Mucosa of descending colon (tissue), 3 donors: ENCODE measurements at regions not wholly inside any gene's neighbourhood (a gene's known extent, or its start where the extent isn't known, plus 50 kb on each side); places are given as distances from the start of the nearest gene placed in this dataset.
A peak's percentile ranks its signal among the peaks of the same experiment; 100 is the strongest.
"Not testable (repeated sequence)": the region's sequence is repeated elsewhere in the genome, so short reads cannot be mapped to it uniquely, and the experiment has no call there.

ENCODE experiments used
- ATAC-seq: fragments of 200-7000 bp; cut with Tn5 transposase; one replicate; pipeline ENCODE4 v1.9.1; 2020; ENCODE audit warnings: mild to moderate bottlenecking, moderate library complexity
- DNase-seq, 3 donors: peaks; one replicate each; pipeline ENCODE4 v3.0.0-alpha.2; 2020
- H3K36me3 ChIP-seq: fragments of 200-600 bp; one replicate; pipeline ENCODE4 v1.8.0; 2021; ENCODE audit warnings: low read depth, mild to moderate bottlenecking
- H3K4me1 ChIP-seq: fragments of 200-600 bp; one replicate; pipeline ENCODE4 v1.8.0; 2021; ENCODE audit warnings: low read depth, mild to moderate bottlenecking
- H3K4me3 ChIP-seq: fragments of 200-600 bp; one replicate; pipeline ENCODE4 v1.8.0; 2021; ENCODE audit warnings: mild to moderate bottlenecking
- H3K9me3 ChIP-seq: fragments of 200-600 bp; one replicate; pipeline ENCODE4 v1.8.0; 2021; ENCODE audit warnings: mild to moderate bottlenecking
- intact Hi-C, 2 donors: fragments of 100-400 bp; cut with DNase I in 1 of 2; cut with micrococcal nuclease in 1 of 2; formaldehyde crosslinking; loops; one replicate each; pipeline versions ENCODE4 v1.11.0 to v1.11.1; 2022; cut with DNase I, micrococcal nuclease
- TF ChIP-seq, protein P1 (sequence below): fragments of 200-600 bp; IDR thresholded peaks from one replicate; pipeline ENCODE4 v1.8.0; 2022; ENCODE audit warnings: antibody characterized with exemption, mild to moderate bottlenecking
- donor health status: DM: no; HTN: no; CAD: no; lungs with moderate emphysema.
- donor health status: DM: no; HTN: no; CAD: no.
- donor health status: DM: no; HTN: yes; CAD: no.

DNA sequence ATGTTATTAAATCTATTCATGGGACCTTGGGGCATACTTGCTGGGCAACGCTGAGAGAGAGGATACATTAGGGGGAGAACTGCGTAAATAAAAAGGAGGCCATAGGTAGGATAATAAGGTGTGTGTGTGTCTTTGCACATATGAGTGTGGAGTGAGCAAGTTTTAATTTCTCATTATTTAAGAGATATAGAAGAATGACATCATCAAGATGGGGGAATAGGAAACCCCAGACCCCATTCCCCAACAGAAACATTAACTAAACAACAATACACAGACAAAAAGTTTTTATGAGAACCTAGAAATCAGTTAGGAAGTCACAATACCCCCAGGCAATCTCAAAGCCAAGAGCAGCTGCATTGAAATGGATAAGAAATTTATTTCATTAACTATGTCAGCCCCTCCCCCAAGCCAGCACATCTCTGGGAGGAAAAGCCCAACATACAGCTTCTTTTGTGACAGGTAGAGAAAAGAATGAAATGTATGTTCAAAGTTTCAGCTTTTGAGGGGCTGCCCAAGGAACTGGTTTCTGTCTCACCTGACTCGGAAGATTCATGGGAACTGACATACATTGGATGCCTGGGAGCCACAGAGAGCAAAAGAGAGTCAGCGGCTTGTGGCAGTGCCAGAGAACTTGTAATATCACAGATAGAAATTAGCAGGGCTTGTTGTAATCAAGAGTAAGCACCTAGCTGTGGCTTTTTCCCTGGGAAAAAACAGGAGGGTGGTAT, 234.3 kb upstream of the NFIA start:
- ATAC-seq (no peak), DNase-seq (no peak)
- Histone ChIP-seq H3K9me3 (no peaks in the 10 kb centered on the region), H3K36me3 (no peaks in the 10 kb centered on the region), H3K4me3 (no peak overlapping the region), H3K4me1 (no peaks in the 10 kb centered on the region)
- intact Hi-C loops = loop anchor here in 1 of 2 donors (5.0 kb wide), 1 partner anchor 189 kb away; no protein-coding TSS in a partner anchor
- TF ChIP-seq, protein P1, sequence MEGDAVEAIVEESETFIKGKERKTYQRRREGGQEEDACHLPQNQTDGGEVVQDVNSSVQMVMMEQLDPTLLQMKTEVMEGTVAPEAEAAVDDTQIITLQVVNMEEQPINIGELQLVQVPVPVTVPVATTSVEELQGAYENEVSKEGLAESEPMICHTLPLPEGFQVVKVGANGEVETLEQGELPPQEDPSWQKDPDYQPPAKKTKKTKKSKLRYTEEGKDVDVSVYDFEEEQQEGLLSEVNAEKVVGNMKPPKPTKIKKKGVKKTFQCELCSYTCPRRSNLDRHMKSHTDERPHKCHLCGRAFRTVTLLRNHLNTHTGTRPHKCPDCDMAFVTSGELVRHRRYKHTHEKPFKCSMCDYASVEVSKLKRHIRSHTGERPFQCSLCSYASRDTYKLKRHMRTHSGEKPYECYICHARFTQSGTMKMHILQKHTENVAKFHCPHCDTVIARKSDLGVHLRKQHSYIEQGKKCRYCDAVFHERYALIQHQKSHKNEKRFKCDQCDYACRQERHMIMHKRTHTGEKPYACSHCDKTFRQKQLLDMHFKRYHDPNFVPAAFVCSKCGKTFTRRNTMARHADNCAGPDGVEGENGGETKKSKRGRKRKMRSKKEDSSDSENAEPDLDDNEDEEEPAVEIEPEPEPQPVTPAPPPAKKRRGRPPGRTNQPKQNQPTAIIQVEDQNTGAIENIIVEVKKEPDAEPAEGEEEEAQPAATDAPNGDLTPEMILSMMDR = no peak

DNA sequence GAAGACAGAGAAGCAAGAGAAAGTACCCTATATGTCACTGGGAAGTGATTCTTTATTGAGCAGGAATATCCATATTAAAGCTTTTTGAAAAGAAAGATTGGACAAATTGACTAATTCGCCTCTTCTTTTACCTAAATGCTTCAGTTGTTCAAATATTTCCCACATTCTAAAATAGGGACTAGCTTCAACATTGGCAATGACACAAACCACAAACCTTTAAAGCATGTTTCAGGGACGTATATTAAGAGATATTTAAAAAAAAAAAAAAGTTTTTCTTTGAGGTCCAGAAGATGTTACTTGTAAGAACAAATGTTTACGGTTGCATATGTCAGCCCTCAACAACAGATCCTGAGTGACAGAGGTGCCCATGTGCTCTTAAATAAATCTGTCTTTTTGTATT, 235.0 kb upstream of the NFIA start:
- no peaks in the 10 kb centered on the region for H3K36me3 ChIP-seq
- H3K9me3 ChIP-seq = no peaks in the 10 kb centered on the region
- TF ChIP-seq, protein P1 = no peak
- DNase-seq = no peak
- ATAC-seq = no peak
- H3K4me3 ChIP-seq = no peak overlapping the region
- no peaks in the 10 kb centered on the region for H3K4me1 ChIP-seq
- intact Hi-C loops = loop anchor here in 1 of 2 donors (5.0 kb wide), 1 partner anchor 190 kb away; no protein-coding TSS in a partner anchor

DNA sequence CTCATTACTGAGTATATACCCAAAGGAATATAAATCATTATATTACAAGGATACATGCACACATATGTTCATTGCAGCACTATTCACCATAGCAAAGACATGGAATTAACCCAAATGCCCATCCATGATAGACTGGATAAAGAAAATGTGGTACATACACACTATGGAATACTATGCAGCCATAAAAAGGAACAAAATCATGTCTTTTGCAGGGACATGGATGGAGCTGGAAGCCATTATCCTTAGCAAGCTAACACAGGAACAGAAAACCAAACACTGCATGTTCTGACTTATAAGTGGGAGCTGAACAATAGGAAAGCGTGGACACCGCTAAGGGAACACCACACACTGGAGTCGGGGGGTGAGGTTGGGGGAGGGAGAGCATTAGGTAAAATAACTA, 236.7 kb upstream of the NFIA start:
- intact Hi-C loops = loop anchor here in 1 of 2 donors (5.0 kb wide), 1 partner anchor 192 kb away; no protein-coding TSS in a partner anchor
- not testable (repeated sequence) for H3K4me3 ChIP-seq, H3K36me3 ChIP-seq, H3K4me1 ChIP-seq, H3K9me3 ChIP-seq, DNase-seq, ATAC-seq

DNA sequence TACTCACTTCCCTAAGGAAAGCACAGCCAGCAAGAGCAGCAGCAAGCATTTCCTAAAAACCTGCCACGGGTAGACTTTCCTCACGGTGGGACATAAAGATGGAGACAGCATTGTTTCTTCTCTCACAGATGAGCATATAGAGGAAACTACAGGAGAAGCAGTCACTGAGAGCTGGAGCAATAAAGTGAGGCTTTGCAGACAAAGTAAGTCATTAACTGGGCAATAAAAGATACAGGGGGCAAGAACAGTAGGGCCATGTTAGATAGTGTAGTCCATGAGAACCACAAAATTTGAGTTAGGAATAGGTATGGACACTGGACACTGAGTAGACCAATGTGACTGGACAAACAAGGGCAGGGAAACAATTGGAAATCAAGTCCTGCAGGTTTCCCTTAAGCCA, 240.1 kb upstream of the NFIA start:
- Histone ChIP-seq H3K4me1 (no peaks in the 10 kb centered on the region), H3K9me3 (no peaks in the 10 kb centered on the region), H3K4me3 (no peak overlapping the region), H3K36me3 (no peaks in the 10 kb centered on the region)
- ATAC-seq = peak; percentile 78
- TF ChIP-seq, protein P1 = no peak
- DNase-seq = no peak
- intact Hi-C loops = no loop called here

DNA sequence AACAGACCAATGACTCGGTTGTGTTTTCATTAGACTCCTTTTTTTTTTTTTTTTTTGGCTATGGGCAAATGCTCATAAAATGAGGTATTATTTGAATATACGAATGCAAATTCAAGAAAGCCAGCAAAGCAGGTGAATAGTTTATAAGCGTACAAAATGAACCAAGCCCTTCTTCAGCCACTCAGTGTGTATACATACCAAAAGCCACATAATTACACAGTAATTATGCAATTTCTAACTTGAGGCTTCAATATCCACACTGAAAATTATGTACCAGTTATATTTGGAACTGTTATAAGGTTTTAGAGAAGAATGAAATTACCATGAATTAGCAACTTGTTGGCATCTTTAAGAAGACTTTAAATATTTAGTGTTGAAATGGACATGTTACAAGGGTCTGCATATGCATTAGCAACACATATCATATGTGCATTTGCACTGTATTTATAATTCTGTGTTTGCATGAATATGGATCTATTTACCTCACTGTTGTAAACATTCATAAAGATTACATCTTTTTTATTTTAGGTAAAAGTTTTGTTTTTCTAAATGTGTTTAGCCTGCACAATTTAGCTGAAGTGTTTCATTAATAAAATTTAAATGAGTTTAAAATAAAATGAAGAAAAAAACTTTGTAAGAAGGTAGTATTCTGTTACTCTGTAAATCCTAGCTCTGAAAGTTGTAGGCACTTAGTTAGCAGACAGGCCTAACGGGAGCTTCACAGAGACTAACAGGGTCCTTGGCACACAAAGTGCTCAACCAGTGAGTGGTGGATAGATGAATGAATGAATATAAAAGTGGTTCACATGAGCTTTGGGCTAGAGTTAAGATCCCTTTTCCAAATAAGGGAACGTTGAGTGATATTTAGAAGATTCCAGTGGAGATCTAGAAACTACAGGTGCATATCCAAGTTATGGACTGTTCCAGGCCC, 241.0 kb upstream of the NFIA start:
- Histone ChIP-seq H3K4me3 (no peak overlapping the region), H3K36me3 (no peaks in the 10 kb centered on the region), H3K9me3 (no peaks in the 10 kb centered on the region), H3K4me1 (no peaks in the 10 kb centered on the region)
- ATAC-seq (no peak), DNase-seq (no peak)
- intact Hi-C loops = no loop called here
- TF ChIP-seq, protein P1 = no peak

DNA sequence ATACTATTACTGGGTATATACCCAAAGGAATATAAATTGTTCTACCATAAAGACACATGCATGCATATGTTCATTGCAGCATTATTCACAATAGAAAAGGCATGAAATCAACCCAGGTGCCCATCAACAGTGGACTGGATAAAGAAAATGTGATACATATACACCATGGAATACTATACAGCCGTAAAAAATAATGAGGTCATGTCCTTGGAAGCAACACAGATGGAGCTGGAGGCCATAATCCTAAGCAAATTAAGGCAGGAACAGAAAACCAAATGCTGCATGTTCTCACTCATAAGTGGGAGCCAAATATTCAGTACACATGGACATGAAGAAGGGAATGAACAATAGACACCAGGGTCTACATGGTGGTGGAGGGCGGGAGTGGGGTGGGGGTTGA, 241.9 kb upstream of the NFIA start:
- DNase-seq, H3K36me3 ChIP-seq, ATAC-seq, H3K4me1 ChIP-seq, H3K4me3 ChIP-seq, intact Hi-C loops, H3K9me3 ChIP-seq: not testable (repeated sequence)
